HEK293 (cell line): ENCODE measurements at regions not wholly inside any gene's neighbourhood (a gene's known extent, or its start where the extent isn't known, plus 50 kb on each side); places are given as distances from the start of the nearest gene placed in this dataset.

Source experiments
- CTCF ChIA-PET: fragments of 350-600 bp; formaldehyde crosslinking; extraction: SDS; loops from one replicate; lab custom pipeline; 2021; ENCODE audit warnings: antibody characterized with exemption; lab: Yijun Ruan, JAX
- POLR2A ChIA-PET: fragments of 300-600 bp; formaldehyde crosslinking; extraction: SDS; loops from one replicate; lab custom pipeline; 2020; ENCODE audit warnings: antibody characterized with exemption, inconsistent platforms; lab: Yijun Ruan, JAX
- H3K27ac ChIP-seq: fragments of 200-500 bp; sonication (Bioruptor generic); 2 replicates; pipeline ENCODE4 v1.5.1; 2014; ENCODE audit warnings: low read depth, low read length, control low read depth, inconsistent platforms; ENCODE audit errors: extremely low read depth
- H3K36me3 ChIP-seq, 2 experiments: fragments of 200-500 bp in 1 of 2; sonication (Bioruptor generic) in 1 of 2; 1 replicate in 1 of 2; 2 replicates in 1 of 2; pipeline ENCODE4 v1.5.1; 2014 to 2017; ENCODE audit warnings: inconsistent platforms in 2 of 2, low read length in 2 of 2; ENCODE audit not compliant: control insufficient read depth in 2 of 2, insufficient read depth in 1 of 2
- H3K4me1 ChIP-seq: fragments of 200-500 bp; sonication (Bioruptor generic); 2 replicates; pipeline ENCODE4 v1.5.1; 2014; ENCODE audit warnings: mild to moderate bottlenecking, low read length, inconsistent platforms; ENCODE audit not compliant: control insufficient read depth, insufficient read depth
- H3K4me3 ChIP-seq: 2 replicates; pipeline ENCODE4 v1.5.1; 2011; ENCODE audit warnings: low read depth, mild to moderate bottlenecking, control low read depth, low read length, moderate library complexity
- H3K9me3 ChIP-seq: fragments of 200-500 bp; sonication (Bioruptor generic); 2 replicates; pipeline ENCODE4 v1.5.1; 2014; ENCODE audit warnings: low read depth, low read length, inconsistent platforms; ENCODE audit not compliant: control insufficient read depth, insufficient read depth
- GFI1B ChIP-seq: fragments of 450-650 bp; formaldehyde crosslinking; IDR thresholded peaks from 2 replicates; pipeline ENCODE4 v1.5.1; 2016; ENCODE audit warnings: missing biosample characterization, missing genetic modification characterization
- SCRT1 ChIP-seq: fragments of 450-650 bp; formaldehyde crosslinking; IDR thresholded peaks from 2 replicates; pipeline ENCODE4 v1.5.1; 2016; ENCODE audit warnings: missing biosample characterization, missing genetic modification characterization, borderline replicate concordance
- SCRT2 ChIP-seq: fragments of 450-650 bp; formaldehyde crosslinking; IDR thresholded peaks from 2 replicates; pipeline ENCODE4 v1.5.1; 2016; ENCODE audit warnings: missing biosample characterization, missing genetic modification characterization
- ZBTB1 ChIP-seq: fragments of 450-650 bp; formaldehyde crosslinking; IDR thresholded peaks from 2 replicates; pipeline ENCODE4 v1.5.1; 2016; ENCODE audit warnings: missing biosample characterization, missing genetic modification characterization
- ZBTB49 ChIP-seq: fragments of 450-650 bp; formaldehyde crosslinking; IDR thresholded peaks from 2 replicates; pipeline ENCODE4 v1.5.1; 2016; ENCODE audit warnings: missing biosample characterization, missing genetic modification characterization, low read depth
- ZBTB6 ChIP-seq: fragments of 450-650 bp; formaldehyde crosslinking; IDR thresholded peaks from 2 replicates; pipeline ENCODE4 v1.5.1; 2017; ENCODE audit warnings: missing biosample characterization, missing genetic modification characterization
- ZNF214 ChIP-seq: fragments of 450-650 bp; formaldehyde crosslinking; IDR thresholded peaks from 2 replicates; pipeline ENCODE4 v1.5.1; 2017; ENCODE audit warnings: missing biosample characterization, mild to moderate bottlenecking, missing genetic modification characterization, borderline replicate concordance
- ZNF24 ChIP-seq: fragments of 450-650 bp; formaldehyde crosslinking; IDR thresholded peaks from 2 replicates; pipeline ENCODE4 v1.5.1; 2016; ENCODE audit warnings: missing biosample characterization, missing genetic modification characterization
- ZNF280C ChIP-seq: fragments of 450-650 bp; formaldehyde crosslinking; IDR thresholded peaks from 2 replicates; pipeline ENCODE4 v1.5.1; 2016; ENCODE audit warnings: missing biosample characterization, missing genetic modification characterization
- ZNF416 ChIP-seq: fragments of 450-650 bp; formaldehyde crosslinking; IDR thresholded peaks from 2 replicates; pipeline ENCODE4 v1.5.1; 2016; ENCODE audit warnings: missing biosample characterization, missing genetic modification characterization
- ZNF521 ChIP-seq: fragments of 450-650 bp; formaldehyde crosslinking; IDR thresholded peaks from 2 replicates; pipeline ENCODE4 v1.5.1; 2017; ENCODE audit warnings: missing biosample characterization, mild to moderate bottlenecking, missing genetic modification characterization
- ZNF529 ChIP-seq: fragments of 450-650 bp; formaldehyde crosslinking; IDR thresholded peaks from 2 replicates; pipeline ENCODE4 v1.5.1; 2017; ENCODE audit warnings: missing genetic modification characterization, missing biosample characterization; ENCODE audit not compliant: insufficient replicate concordance
- ZNF560 ChIP-seq: fragments of 450-650 bp; formaldehyde crosslinking; IDR thresholded peaks from 2 replicates; pipeline ENCODE4 v1.5.1; 2017; ENCODE audit warnings: missing biosample characterization, missing genetic modification characterization, borderline replicate concordance
- ZNF561 ChIP-seq: fragments of 450-650 bp; IDR thresholded peaks from 2 replicates; pipeline ENCODE4 v1.5.1; 2018; ENCODE audit warnings: missing biosample characterization, missing genetic modification characterization, borderline replicate concordance
- ZNF596 ChIP-seq: fragments of 450-650 bp; IDR thresholded peaks from 2 replicates; pipeline ENCODE4 v1.5.0; 2018; ENCODE audit warnings: missing biosample characterization, mild to moderate bottlenecking, missing genetic modification characterization, moderate library complexity
- ZNF623 ChIP-seq: fragments of 450-650 bp; formaldehyde crosslinking; IDR thresholded peaks from 2 replicates; pipeline ENCODE4 v1.5.1; 2016; ENCODE audit warnings: missing biosample characterization, missing genetic modification characterization
- ZNF677 ChIP-seq: fragments of 450-650 bp; IDR thresholded peaks from 2 replicates; pipeline ENCODE4 v1.5.0; 2018; ENCODE audit warnings: missing biosample characterization, mild to moderate bottlenecking, missing genetic modification characterization, moderate library complexity
- ZNF701 ChIP-seq: fragments of 450-650 bp; formaldehyde crosslinking; IDR thresholded peaks from 2 replicates; pipeline ENCODE4 v1.5.1; 2016; ENCODE audit warnings: missing biosample characterization, missing genetic modification characterization
- ZNF768 ChIP-seq: fragments of 450-650 bp; formaldehyde crosslinking; IDR thresholded peaks from 2 replicates; pipeline ENCODE4 v1.5.1; 2018; ENCODE audit warnings: missing biosample characterization, mild to moderate bottlenecking, missing genetic modification characterization
- ZNF843 ChIP-seq: fragments of 450-650 bp; formaldehyde crosslinking; IDR thresholded peaks from 2 replicates; pipeline ENCODE4 v1.5.1; 2016; ENCODE audit warnings: missing biosample characterization, missing genetic modification characterization

- ChIA-PET CTCF (interaction anchor here (0.5 to 4.6 kb wide), 10 partner anchors 11 to 172 kb away, joined by 3 to 42 read pairs (median 4); no protein-coding TSS in a partner anchor), POLR2A (no interaction called here)
- H3K4me1 ChIP-seq, result no peaks in the 10 kb centered on the region
- no peaks in the 10 kb centered on the region for H3K36me3 ChIP-seq
- H3K4me3 ChIP-seq, result no peak overlapping the region
- H3K9me3 ChIP-seq, result no peaks in the 10 kb centered on the region
- no peak for TF ChIP-seq ZNF677 (tag by site-specific recombination)
- no peak for TF ChIP-seq ZNF623 (tag by site-specific recombination)
- no peak for TF ChIP-seq ZNF24 (tag by site-specific recombination)
- no peak for TF ChIP-seq GFI1B (tag by site-specific recombination)
- TF ChIP-seq ZBTB1, result no peak
- no peak for TF ChIP-seq ZNF416 (tag by site-specific recombination)
- no peak for TF ChIP-seq ZNF280C (tag by site-specific recombination)
- TF ChIP-seq ZNF843, result no peak
- no peak for TF ChIP-seq ZNF701 (tag by site-specific recombination)
- TF ChIP-seq ZNF214, result no peak
- no peak for TF ChIP-seq ZNF560 (tag by site-specific recombination)
- no peak for TF ChIP-seq ZNF561 (tag by site-specific recombination)
- no peak for TF ChIP-seq ZNF529 (tag by site-specific recombination)
- H3K27ac ChIP-seq, result no peak overlapping the region
These were observed 75.6 kb downstream of the ZNF280B start for GRCh38 chr22:22432937-22433336.

GRCh38 chr22:22433770-22434169, 74.8 kb downstream of the ZNF280B start:
- Histone ChIP-seq H3K36me3 (no peaks in the 10 kb centered on the region), H3K4me1 (no peaks in the 10 kb centered on the region), H3K4me3 (no peak overlapping the region), H3K27ac (no peak overlapping the region), H3K9me3 (no peaks in the 10 kb centered on the region)
- CTCF ChIA-PET, result interaction anchor here (1.0 to 4.6 kb wide), 2 partner anchors 12 to 88 kb away, joined by 3 to 42 read pairs; no protein-coding TSS in a partner anchor
- TF ChIP-seq SCRT2 (tag by site-specific recombination) (peak; percentile 79), ZBTB49 (tag by site-specific recombination) (no peak), ZNF521 (no peak), ZBTB6 (no peak), ZNF214 (no peak), ZNF596 (tag by site-specific recombination) (no peak), ZNF768 (tag by site-specific recombination) (no peak), SCRT1 (peak; percentile 21; the same call in 1 of the 2 replicates)
- POLR2A ChIA-PET, result no interaction called here
